Activated CD4-positive, alpha-beta T cell treated with anti-CD3 and anti-CD28 coated beads, Interleukin-2, amount 10 ng/mL, durations not matched to agents 7 days and 5 days (primary cell): ENCODE measurements at regions not wholly inside any gene's neighbourhood (a gene's known extent, or its start where the extent isn't known, plus 50 kb on each side); places are given as distances from the start of the nearest gene placed in this dataset.
"Not testable (repeated sequence)": the region's sequence is repeated elsewhere in the genome, so short reads cannot be mapped to it uniquely, and the experiment has no call there.

Source experiments
- CTCF ChIA-PET: fragments of 350-600 bp; sonication (Branson Sonifier 250); formaldehyde crosslinking; loops from one replicate; lab custom pipeline; 2021; ENCODE audit warnings: antibody characterized with exemption; lab: Charles Lee
- POLR2A ChIA-PET: fragments of 350-600 bp; sonication (Branson Sonifier 250); formaldehyde crosslinking; loops from one replicate; lab custom pipeline; 2021; ENCODE audit warnings: antibody characterized with exemption; lab: Charles Lee
- DNase-seq: peaks from one replicate; pipeline ENCODE4 v3.0.0-alpha.2; 2020
- H3K27ac Mint-ChIP-seq: one replicate; pipeline ENCODE4 v1.8.0; 2021; ENCODE audit warnings: mild to moderate bottlenecking, moderate library complexity, mixed read lengths
- H3K27me3 Mint-ChIP-seq: one replicate; pipeline ENCODE4 v1.8.0; 2021; ENCODE audit warnings: mixed read lengths
- H3K36me3 Mint-ChIP-seq: one replicate; pipeline ENCODE4 v1.8.0; 2021; ENCODE audit warnings: low read depth, mixed read lengths
- H3K4me1 Mint-ChIP-seq: one replicate; pipeline ENCODE4 v1.8.0; 2021; ENCODE audit warnings: mixed read lengths
- H3K4me3 Mint-ChIP-seq: one replicate; pipeline ENCODE4 v1.8.0; 2021; ENCODE audit warnings: mild to moderate bottlenecking, moderate library complexity, mixed read lengths
- H3K9me3 Mint-ChIP-seq: one replicate; pipeline ENCODE4 v1.8.0; 2021; ENCODE audit warnings: mixed read lengths

DNA sequence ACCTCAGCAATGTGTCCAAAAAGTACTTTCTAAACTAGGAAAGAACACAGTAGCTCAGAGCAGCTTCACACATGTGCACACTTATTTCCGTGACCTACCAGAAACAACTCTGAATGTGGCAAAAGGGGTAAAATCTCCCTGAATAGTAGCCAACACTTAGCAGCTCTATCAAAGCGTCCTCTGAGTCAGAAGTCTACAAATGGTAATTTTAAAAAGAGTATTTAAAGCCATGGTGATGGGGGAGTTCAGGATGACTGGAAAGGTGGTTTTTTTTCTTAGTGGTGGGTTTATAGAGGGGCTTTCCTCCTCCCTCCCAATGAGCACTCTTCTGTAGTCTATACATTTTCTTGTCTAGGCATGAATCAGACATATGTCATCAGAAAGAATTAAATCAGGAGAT, 223.8 kb upstream of the PRICKLE2 start:
- Mint-ChIP-seq H3K9me3 (no peaks in the 10 kb centered on the region), H3K4me3 (no peak overlapping the region), H3K36me3 (no peaks in the 10 kb centered on the region), H3K4me1 (no peaks in the 10 kb centered on the region), H3K27me3 (peaks cover 57% of the 10 kb centered on the region), H3K27ac (no peak overlapping the region)
- ChIA-PET CTCF (no interaction called here), POLR2A (no interaction called here)
- DNase-seq = no peak

DNA sequence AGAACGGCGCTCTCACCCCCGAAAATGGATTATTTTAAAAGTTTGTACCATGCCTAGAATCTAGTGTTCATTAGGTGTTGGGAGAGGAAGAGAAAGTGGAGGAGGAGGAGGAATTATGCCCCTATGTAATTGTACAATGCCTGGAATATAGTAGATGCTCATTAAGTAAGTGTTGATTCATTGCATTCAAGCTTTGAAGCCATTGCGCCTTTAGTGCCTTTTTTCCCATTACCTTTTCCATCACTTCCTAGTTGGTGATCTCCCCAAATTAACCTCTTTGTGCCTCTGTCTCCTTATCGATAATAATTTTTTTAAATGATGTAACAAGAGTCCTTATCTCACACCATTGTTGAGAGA, 220.7 kb upstream of the PRICKLE2 start:
- Mint-ChIP-seq H3K27me3 (peaks cover 64% of the 10 kb centered on the region), H3K4me1 (no peaks in the 10 kb centered on the region), H3K27ac (peak overlapping the region; percentile 39), H3K4me3 (no peak overlapping the region), H3K36me3 (no peaks in the 10 kb centered on the region), H3K9me3 (no peaks in the 10 kb centered on the region)
- CTCF ChIA-PET = no interaction called here
- POLR2A ChIA-PET = no interaction called here
- no peak for DNase-seq

DNA sequence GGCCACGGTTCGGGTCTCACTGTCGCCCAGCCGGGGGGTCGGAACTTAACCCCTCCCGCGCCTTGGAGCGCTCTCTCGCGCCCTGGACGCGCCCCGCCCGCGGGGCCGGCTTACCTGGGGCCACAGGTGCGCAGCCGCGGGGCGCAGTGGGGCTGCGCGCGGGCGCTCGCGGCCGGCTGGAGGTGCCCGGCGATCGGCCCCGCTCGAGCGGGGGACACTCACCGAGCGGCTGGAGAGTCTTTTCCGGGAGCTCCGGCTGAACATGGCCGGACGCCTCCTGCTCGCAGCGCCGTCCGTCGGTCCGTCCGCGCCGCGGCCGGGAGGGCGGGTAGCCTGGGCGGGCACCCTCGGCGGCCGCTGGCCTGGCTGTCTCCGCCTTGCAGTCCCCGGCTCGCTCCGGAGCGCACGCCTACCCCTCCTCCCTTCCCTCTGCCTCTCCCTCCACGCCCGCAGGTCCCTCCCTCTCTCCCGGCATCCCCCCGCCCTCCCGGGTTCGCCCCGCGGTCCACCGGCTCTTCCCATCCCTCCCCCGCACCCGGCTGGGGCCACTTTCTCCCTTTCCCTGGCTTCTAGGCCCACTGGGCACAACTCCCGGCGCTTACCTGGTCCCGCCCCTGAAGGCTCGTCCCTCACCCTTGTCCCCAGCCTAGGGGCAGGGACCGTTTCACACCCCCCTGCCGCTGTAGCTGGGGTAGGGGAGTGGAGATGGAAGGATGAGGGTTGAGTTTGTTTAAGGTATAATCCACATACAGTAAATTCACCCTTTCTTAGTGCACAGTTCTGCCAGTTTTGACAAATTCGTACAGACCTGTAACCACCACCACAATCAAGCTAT, 220.1 kb upstream of the PRICKLE2 start:
- Mint-ChIP-seq H3K27me3 (peaks cover 61% of the 10 kb centered on the region), H3K27ac (no peak overlapping the region), H3K4me3 (no peak overlapping the region), H3K9me3 (no peaks in the 10 kb centered on the region), H3K4me1 (no peaks in the 10 kb centered on the region), H3K36me3 (no peaks in the 10 kb centered on the region)
- no peak for DNase-seq
- POLR2A ChIA-PET = no interaction called here
- CTCF ChIA-PET = no interaction called here

DNA sequence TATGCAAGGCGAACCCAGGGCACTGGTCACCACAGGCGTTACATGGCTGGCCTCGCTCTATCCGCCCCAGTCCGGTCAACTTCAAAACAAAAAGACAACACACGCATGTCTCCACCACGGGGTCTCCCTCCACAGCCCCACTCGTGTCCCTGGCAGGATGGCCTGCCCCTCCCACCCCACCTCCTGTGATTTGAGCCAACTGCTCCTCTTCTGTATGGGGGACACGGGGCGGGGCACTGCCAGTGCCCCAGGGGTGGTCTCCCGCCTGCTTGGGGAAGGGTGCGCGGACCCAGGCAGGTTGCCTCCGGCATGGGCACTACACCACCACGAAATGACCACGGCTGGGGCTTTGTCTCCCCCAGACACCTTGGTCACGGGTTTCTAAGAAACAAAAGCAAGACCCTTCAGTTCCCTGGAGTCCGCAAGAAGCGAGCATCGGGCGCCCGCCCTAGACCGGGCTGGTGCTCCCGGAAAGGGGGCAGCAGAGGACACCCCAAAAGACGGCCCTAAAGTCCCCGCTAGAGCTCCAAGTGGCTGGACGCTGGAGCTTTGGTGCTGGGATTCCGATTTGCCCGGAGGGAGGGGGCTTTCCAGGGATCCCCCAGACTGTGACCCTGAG, 219.3 kb upstream of the PRICKLE2 start:
- H3K27ac Mint-ChIP-seq = no peak overlapping the region
- ChIA-PET CTCF (no interaction called here), POLR2A (no interaction called here)
- DNase-seq = no peak
- no peaks in the 10 kb centered on the region for H3K36me3 Mint-ChIP-seq
- peaks cover 60% of the 10 kb centered on the region for H3K27me3 Mint-ChIP-seq
- H3K4me3 Mint-ChIP-seq = no peak overlapping the region
- H3K9me3 Mint-ChIP-seq = no peaks in the 10 kb centered on the region
- no peaks in the 10 kb centered on the region for H3K4me1 Mint-ChIP-seq

DNA sequence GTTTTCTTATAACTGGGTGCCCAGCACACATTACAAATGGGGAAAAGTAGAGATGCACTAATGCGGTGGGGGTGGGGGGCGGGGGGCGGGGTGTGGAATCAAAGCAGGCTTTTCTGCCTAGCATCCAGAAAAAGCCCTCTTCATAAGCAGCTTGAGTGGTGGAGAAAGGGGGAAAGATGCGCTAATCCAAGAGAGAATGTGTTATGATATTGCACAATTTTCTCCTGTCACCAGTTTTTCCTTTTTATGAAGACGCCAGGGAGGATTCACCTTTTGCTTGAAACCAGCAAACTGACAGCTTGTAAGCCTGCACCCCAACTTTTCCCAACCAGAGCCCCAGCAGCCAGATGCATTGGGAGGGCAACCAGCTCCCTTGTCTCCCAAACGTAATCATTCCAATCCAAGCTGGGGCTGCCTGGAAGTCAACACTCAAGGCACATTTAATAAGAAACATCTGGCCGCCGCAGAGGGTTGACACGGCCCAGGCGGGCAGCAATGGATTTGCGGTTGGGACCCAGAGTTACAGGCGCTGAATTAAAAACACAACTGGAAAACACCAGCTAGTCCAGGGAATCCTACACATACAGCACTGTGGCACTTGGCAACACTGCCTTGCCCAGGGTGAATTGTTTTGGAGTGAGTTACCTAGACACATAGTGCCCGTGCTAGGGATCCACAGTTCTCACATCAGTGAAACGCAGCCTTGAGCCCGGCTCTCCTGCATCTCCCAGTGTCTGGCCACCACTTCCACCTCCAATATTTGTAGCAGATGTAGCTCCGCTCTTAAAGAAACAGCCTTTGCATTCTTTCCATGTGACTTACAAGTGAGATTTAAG, 218.5 kb upstream of the PRICKLE2 start:
- no peak overlapping the region for H3K27ac Mint-ChIP-seq
- H3K4me3 Mint-ChIP-seq = no peak overlapping the region
- POLR2A ChIA-PET = no interaction called here
- H3K4me1 Mint-ChIP-seq = no peaks in the 10 kb centered on the region
- H3K9me3 Mint-ChIP-seq = no peaks in the 10 kb centered on the region
- CTCF ChIA-PET = no interaction called here
- H3K27me3 Mint-ChIP-seq = peaks cover 58% of the 10 kb centered on the region
- no peak for DNase-seq
- H3K36me3 Mint-ChIP-seq = no peaks in the 10 kb centered on the region

DNA sequence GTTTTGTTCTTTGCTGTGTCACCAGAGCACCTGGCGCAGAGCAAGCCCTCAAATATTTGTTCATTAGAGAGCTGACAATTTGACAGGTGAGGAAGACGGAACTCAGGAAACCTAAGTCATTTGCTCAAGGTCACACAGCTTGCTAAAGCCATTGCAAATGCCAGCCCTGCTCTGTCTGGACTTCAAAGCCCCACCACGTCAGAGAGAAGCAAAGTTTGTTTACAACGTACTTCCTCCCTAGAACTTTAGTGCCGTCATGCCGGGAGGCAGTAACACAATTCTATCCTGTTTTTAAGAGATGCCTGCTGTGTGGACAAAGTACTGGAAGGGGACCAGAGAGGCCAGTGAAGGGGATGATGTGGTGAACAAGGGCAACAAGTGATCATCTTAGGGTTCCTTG, 216.6 kb upstream of the PRICKLE2 start:
- H3K9me3 Mint-ChIP-seq = no peaks in the 10 kb centered on the region
- H3K27ac Mint-ChIP-seq = no peak overlapping the region
- ChIA-PET CTCF (no interaction called here), POLR2A (no interaction called here)
- no peaks in the 10 kb centered on the region for H3K4me1 Mint-ChIP-seq
- peaks cover 46% of the 10 kb centered on the region for H3K27me3 Mint-ChIP-seq
- DNase-seq = no peak
- H3K4me3 Mint-ChIP-seq = no peak overlapping the region
- H3K36me3 Mint-ChIP-seq = no peaks in the 10 kb centered on the region

DNA sequence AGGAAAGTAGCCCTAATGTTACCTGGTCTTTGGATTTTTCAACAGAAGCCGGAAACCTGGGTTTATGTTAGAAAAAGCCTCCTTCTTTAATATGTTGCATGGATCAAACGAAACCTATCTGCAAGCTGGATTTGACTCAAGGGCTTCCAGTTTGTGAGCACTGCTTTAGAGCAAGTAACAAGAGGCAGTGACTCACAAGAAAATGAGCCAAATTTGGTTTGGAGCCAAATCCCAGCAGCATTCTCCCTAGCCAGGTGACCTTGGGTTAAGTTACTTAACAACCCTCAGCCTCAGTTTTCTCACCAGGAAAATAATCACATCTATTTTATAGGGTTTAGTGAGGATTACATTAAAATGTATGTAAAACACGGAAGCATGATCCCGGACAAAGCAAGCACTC, 215.2 kb upstream of the PRICKLE2 start:
- Mint-ChIP-seq H3K36me3 (no peaks in the 10 kb centered on the region), H3K4me1 (no peaks in the 10 kb centered on the region), H3K9me3 (no peaks in the 10 kb centered on the region), H3K4me3 (no peak overlapping the region), H3K27ac (no peak overlapping the region), H3K27me3 (peaks cover 34% of the 10 kb centered on the region)
- ChIA-PET CTCF (no interaction called here), POLR2A (no interaction called here)
- DNase-seq = no peak

DNA sequence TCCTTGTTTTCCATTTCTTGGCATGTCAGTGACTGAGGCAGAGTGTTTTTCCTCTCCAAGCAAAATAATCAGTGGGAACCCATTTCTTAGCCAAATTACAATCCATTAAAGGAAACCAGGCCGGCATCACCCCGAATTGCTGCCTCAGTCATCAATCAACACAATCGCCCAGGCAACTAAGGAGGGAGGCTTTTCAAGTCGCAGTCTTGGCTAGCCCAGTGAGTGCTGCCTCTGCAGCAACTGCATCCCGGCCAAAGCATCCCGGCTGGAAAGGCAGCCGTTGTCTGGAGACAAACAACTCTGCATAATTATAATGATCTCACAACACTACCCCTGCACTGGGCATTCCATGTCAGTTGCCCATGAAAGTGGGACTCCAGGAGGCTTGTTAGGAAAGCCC, 213.5 kb upstream of the PRICKLE2 start:
- Mint-ChIP-seq H3K4me1 (no peaks in the 10 kb centered on the region), H3K4me3 (no peak overlapping the region), H3K9me3 (peaks cover 7% of the 10 kb centered on the region), H3K27me3 (peaks cover 24% of the 10 kb centered on the region), H3K36me3 (no peaks in the 10 kb centered on the region), H3K27ac (no peak overlapping the region)
- CTCF ChIA-PET = no interaction called here
- DNase-seq = no peak
- POLR2A ChIA-PET = no interaction called here

DNA sequence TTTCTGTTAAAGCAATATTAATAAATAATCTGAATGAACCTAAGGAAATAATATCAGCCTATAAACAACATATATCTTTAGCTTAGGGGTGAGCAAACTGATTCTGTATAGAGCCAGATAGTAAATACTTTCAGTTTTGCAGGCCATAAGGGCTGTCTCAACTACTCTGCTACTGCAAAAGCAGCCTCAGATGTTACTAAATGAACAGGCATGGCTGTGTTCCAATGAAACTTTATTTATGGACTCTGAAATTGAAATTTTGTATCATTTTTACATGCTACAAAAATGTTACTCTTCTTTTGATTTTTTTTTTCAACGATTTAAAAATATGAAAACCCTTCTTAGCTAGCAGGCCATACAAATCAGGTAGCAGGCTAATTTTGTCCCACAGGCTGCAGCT, 212.8 kb upstream of the PRICKLE2 start:
- peaks cover 18% of the 10 kb centered on the region for H3K27me3 Mint-ChIP-seq
- H3K36me3 Mint-ChIP-seq = no peaks in the 10 kb centered on the region
- POLR2A ChIA-PET = no interaction called here
- DNase-seq = no peak
- H3K4me1 Mint-ChIP-seq = no peaks in the 10 kb centered on the region
- H3K27ac Mint-ChIP-seq = no peak overlapping the region
- peaks cover 9% of the 10 kb centered on the region for H3K9me3 Mint-ChIP-seq
- CTCF ChIA-PET = no interaction called here
- H3K4me3 Mint-ChIP-seq = no peak overlapping the region

DNA sequence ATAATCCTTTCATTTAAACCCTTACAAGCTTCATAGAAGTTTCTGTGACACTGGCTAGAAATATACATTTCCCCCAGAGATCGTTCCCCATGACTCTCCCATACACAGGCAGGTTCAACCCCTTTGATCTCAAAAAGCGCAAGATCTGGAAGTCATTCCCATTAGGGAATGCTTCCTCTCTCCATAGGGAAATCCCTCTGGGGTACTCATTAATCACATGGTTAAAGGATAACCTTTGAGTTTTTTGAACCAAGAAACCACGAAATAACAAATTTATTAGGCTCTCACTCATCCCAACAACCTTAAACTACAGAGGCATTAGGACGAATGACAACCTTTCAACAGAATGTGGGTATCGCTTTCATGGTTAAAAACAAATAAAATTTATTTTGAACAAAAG, 211.9 kb upstream of the PRICKLE2 start:
- Mint-ChIP-seq H3K9me3 (peaks cover 9% of the 10 kb centered on the region), H3K4me3 (no peak overlapping the region), H3K27me3 (peaks cover 13% of the 10 kb centered on the region), H3K27ac (no peak overlapping the region), H3K36me3 (no peaks in the 10 kb centered on the region), H3K4me1 (no peaks in the 10 kb centered on the region)
- ChIA-PET CTCF (no interaction called here), POLR2A (no interaction called here)
- no peak for DNase-seq

DNA sequence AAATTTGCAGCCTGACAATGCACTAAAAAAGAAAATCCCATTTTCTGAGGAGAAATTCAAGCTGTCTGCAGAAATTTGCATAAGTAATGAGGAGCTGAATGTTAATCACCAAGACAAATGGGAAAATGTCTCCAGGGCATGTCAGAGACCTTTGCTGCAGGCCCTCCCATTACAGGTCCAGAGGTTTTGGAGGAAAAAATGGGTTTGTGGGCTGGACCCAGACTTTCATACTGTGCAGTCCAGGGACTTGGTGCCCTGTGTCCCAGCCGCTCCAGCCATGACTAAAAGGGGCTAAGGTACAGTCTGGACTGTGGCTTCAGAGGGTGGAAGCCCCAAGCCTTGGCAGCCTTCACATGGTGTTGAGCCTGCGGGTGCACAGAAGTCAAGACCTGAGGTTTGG, 209.8 kb upstream of the PRICKLE2 start:
- H3K36me3 Mint-ChIP-seq, H3K9me3 Mint-ChIP-seq, POLR2A ChIA-PET, DNase-seq, H3K4me1 Mint-ChIP-seq, H3K4me3 Mint-ChIP-seq, CTCF ChIA-PET, H3K27me3 Mint-ChIP-seq, H3K27ac Mint-ChIP-seq: not testable (repeated sequence)

DNA sequence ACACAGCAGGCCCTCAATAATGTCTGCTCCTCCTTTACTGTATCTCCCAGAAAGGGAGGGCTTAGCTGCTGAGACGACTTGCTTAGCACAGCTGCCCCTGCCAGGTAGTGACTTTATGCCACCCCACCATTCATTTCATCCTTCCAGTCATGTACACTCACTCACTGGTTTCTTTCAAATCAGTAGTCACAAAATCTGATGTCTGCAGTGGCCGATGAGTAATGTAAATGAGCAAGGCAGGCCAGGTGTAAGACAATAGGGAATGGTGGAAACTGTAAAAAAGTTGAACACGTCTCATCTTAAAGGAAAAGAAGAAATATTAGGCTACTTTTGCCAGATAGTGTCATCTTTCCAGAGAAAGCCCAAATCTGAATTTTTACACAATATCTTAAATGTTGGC, 207.6 kb upstream of the PRICKLE2 start:
- ChIA-PET POLR2A (no interaction called here), CTCF (no interaction called here)
- H3K4me1 Mint-ChIP-seq = no peaks in the 10 kb centered on the region
- peaks cover 9% of the 10 kb centered on the region for H3K9me3 Mint-ChIP-seq
- H3K27me3 Mint-ChIP-seq = peaks cover 1% of the 10 kb centered on the region
- no peak overlapping the region for H3K27ac Mint-ChIP-seq
- no peak overlapping the region for H3K4me3 Mint-ChIP-seq
- no peak for DNase-seq
- H3K36me3 Mint-ChIP-seq = no peaks in the 10 kb centered on the region

DNA sequence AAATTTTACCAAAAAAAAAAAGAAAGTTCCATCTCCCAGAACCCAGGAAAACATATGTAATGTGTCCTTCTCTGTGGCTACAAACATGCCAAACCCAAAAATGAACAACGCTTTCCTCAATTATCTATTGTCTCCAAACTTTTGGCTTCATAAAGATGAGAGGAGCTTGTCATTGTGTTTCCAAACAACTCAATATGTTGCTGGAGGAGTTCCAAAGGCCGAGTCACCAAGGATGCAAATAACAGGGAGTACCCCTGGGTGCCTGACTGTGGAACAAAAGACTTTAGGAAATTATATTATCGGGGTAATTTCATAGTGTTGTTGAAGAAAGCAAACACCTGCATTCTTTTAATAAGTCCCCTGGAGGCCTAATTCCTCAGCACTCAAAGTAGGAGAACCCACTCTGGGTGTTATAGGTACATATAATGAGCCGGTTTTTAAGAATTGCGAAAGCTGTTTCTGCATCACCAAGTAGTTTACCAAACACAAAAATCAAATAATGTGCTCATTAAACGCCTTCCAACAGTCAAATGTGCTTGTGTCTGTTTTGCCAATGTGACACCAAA, 206.3 kb upstream of the PRICKLE2 start:
- Mint-ChIP-seq H3K4me1 (no peaks in the 10 kb centered on the region), H3K9me3 (peaks cover 9% of the 10 kb centered on the region), H3K27me3 (peaks cover 5% of the 10 kb centered on the region), H3K4me3 (no peak overlapping the region), H3K27ac (no peak overlapping the region), H3K36me3 (no peaks in the 10 kb centered on the region)
- DNase-seq = no peak
- POLR2A ChIA-PET = no interaction called here
- CTCF ChIA-PET = no interaction called here
